Kidney capillary endothelial cell (primary cell): ENCODE measurements at regions not wholly inside any gene's neighbourhood (a gene's known extent, or its start where the extent isn't known, plus 50 kb on each side); places are given as distances from the start of the nearest gene placed in this dataset.
"Not testable (repeated sequence)": the region's sequence is repeated elsewhere in the genome, so short reads cannot be mapped to it uniquely, and the experiment has no call there.

Experiments
- DNase-seq: peaks from one replicate; pipeline ENCODE4 v3.0.0-alpha.2; 2018; ENCODE audit warnings: low spot score

DNA sequence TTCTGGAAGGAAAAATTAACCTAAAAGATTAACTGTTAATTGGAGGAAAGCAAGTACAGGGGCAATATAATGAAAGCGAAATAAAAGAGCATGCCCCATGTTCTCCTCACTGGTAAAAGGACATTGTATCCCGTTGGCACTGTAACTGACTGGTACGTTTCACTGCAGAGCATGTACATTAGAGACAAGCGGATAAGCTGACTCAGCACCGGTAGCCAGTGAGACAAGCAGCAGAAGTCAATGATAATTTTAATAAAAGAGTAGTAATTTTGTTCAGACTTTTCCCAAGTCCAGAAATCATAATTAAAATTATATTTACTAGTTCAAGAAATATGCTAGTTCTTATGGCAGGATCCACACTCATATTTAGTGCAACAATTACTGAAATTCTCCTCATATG, 161.5 kb upstream of the VWC2 start:
- DNase-seq = no peak

DNA sequence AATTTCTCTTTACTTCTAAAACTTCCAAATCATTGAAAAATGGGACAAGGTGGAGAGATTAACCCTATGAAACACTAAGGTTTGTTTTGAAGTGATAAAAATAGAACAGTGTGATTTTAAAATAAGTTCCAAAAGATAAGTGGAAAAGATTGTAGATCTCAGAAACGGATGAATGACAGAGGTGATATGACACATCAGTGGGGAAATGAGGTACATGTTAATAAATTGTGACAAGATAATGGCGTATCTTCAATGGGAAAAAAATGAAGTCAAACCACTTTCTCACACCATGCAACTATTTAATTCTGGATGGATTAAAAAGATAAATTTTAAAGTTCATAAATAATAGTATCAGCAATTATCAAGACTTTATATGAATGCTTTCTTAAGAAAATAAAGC, 159.7 kb upstream of the VWC2 start:
- no peak for DNase-seq

DNA sequence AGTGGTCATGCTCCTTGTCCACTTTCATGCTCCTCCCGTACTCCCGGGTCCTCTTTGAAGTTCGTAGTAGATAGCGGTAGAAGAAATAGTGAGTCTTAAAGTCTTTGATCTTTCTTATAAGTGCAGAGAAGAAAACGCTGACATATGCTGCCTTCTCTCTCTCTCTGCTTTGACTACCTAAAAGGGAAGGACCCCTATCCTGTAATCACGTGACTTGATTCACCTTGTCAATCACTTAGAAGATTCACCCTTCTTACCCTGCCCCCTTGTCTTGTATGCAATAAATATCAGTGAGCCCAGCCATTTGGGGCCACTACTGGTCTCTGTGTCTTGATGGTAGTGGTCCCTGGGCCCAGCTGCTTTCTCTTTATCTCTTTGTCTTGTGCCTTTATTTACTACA, 158.5 kb upstream of the VWC2 start:
- not testable (repeated sequence) for DNase-seq

DNA sequence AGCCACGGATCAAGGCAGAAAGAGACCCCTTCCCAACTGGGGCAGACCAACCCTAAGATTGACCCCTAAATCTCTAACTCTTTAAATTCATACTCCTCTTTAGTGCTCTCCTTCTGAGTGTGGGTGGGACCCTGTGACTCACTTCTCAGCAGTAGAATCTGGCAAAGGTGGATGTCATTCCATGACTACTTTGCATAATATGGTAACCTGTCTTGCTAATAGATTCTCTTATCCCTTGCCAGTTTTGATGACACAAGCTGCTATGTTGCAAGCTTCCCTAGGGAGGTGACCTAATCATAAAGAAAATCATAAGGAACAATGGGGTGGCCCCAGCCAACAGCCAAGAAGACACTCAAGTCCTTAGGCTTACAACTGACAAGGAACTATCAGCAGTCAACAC, 155.4 kb upstream of the VWC2 start:
- no peak for DNase-seq

DNA sequence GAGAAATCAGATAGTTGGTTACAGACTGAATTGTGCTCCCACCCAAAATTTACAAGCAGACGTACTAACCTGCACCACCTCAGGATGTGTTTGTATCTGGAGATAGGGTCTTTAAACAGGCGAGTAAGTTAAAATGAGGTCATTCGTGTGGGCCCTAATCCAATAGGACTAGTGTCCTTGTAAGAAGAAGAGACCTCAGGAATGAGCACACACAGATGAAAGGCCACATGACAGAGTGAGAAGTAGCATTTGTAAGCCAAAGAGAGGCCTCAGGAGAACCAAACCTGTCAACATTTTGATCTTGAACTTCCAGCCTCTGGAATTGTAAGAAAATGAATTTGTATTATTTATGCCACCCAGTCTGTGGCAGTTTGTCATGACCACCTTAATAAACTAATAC, 149.5 kb upstream of the VWC2 start:
- no peak for DNase-seq

DNA sequence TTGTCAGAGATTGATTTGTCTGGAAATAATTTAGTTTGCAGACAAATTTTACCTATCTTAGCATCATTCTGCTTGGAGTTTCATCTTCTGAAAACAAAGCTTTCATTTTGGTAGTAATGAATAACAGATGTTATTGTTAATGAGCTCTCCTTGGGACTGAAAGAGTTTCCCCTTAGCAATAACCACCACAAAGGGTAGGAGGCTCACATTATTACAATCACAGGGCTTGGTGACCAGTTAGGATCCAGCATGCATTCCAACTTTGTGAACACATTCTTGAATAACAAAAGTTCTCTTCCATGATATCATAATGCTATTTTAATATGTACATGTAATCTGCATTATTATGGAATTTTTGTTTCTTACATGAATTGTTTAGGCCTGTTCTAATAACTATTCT, 148.8 kb upstream of the VWC2 start:
- DNase-seq = no peak

DNA sequence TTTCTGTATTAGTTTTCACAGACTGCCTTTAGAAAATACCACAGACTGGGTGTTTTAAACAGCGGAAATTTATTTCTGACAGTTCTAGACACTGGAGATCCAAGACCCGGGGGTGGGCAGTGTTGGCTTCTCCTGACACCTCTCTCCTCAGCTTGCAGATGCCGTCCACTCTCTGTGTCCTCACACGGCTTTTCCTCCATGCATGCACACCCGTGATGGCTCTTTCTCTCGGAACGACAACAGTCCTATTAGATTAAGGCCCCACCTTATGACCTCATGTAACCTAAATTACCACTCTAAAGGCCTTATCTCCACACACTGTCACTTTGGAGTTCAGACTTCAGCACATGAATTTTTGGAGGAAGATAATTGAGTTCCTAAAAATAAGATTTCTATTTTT, 142.9 kb upstream of the VWC2 start:
- no peak for DNase-seq

DNA sequence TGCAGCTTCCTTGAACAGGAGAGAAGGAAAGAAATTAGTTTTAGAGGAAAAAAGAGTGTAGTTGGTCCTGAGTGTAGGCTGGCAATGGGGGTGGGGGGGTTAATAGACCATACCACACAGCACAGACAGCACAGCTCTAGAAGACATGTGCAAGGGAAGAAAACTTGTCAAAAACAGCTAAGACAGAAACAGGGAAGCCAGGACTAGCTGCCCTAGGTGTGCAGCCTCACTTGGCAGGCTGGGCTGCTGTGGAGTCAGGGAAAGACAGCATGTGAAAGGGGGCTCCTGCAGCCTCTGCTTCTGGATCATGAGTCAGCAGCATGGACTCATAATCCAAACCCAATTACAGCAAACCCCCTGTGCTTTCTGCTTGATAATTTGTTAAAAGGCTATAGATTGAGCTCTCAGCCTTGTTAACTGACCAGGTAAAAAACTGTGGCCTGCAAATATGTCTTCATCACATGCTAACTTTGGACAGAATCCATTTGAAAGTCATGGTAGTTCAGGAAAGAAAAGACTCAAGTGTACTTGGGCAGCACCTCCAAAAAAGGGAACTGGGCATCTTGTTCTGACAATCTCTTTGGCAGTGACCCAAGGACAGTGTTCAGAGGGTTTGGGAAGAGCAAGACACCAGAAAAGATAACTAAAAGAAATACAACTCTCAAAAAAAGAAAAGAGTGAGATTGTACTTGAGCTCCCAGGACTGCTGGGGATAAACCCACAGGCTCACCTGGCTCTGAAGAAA, 142.2 kb upstream of the VWC2 start:
- DNase-seq = no peak

- no peak for DNase-seq
Observed at GRCh38 chr7:49631960-49632359, 141.5 kb upstream of the VWC2 start.

GRCh38 chr7:49635800-49636199, 137.6 kb upstream of the VWC2 start:
- no peak for DNase-seq

DNA sequence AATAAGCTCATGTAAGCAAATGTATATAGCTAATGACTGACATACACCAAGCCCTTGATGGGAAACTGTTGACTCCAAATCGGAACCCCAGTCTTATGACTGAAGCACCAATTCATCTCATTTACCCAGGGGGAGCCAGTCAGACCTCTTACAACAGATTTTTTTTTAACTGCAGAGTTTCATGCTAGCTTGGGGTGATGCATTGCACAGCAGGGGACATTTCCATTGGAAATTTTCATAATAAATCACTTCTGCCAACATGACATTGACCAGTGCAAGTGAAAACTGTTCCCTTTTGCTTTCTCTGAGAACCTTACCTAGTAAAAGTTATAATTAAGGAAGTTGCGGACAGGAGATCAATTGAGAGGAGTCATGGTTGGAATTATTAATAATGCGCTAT, 137.0 kb upstream of the VWC2 start:
- no peak for DNase-seq

GRCh38 chr7:49638166-49638565, 135.3 kb upstream of the VWC2 start:
- no peak for DNase-seq

DNA sequence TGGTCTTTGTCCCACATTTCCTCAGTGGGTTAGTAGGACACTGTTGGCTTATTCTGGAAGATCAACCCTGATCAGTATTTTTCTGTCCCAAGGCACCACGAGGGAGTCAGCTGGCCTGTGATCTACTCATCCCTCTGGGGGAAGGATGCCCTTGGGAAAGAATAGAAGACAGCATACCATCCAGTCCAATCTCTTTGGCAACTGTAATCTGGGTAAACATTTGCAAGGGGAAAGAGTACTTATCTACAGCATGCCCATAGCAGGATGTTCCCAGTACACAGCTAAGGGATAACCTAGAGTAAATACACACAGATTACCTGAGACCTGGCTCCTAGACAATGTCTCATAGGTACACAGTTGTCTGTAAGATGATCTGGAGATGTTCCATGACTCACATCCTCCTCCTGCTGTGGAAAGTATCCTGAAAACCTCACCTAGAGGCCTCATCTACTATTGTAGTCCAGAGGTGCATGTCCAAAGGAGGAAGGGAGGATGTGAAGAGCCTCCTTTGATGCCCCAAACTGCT, 134.3 kb upstream of the VWC2 start:
- no peak for DNase-seq

GRCh38 chr7:49639808-49640207, 133.6 kb upstream of the VWC2 start:
- DNase-seq = no peak

GRCh38 chr7:49643321-49643720, 130.1 kb upstream of the VWC2 start:
- DNase-seq = no peak

DNA sequence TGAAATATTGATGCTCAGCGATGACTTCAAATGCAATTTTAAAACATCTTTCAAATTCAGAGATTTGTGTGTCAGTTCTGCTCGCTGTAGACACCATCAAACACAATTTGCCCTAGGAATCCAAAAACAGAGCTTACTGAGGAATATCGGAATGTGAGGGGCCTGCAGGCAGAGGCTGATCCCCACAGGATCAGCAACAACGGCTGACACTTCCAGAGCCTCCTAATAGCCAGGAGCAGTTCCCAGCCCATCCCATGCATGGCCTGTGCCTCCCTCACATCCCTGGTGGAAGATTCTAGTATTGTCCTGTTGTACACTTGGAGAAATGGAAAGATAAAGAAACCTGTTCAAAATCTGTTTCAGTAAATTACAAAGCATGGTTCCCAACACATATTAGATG, 129.7 kb upstream of the VWC2 start:
- DNase-seq = no peak

- DNase-seq = no peak
Observed at GRCh38 chr7:49644396-49645166, 128.9 kb upstream of the VWC2 start.

GRCh38 chr7:49645296-49645695, 128.1 kb upstream of the VWC2 start:
- DNase-seq = no peak

- no peak for DNase-seq
Observed at GRCh38 chr7:49660170-49660783, 113.2 kb upstream of the VWC2 start.

DNA sequence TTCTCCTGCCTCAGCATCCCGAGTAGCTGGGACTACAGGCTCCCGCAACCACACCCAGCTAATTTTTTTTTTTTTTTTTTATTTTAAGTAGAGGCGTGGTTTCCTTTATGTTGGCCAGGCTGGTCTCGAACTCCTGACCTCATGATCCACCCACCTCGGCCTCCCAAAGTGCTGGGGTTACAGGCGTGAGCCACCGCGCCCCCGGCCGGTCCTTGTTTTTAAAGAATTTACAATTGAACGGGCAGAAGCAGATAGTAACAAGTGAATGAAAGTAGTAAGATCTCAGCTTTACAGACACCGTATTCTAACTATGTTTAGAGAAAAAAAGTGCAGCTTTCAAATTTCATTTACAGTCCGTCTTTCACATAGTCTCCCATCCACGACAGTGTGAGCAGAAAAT, 112.5 kb upstream of the VWC2 start:
- DNase-seq = no peak

- not testable (repeated sequence) for DNase-seq
Observed at GRCh38 chr7:49665963-49666362, 107.5 kb upstream of the VWC2 start.

GRCh38 chr7:49666764-49667163, 106.7 kb upstream of the VWC2 start:
- DNase-seq = no peak

GRCh38 chr7:49669285-49669684, 104.2 kb upstream of the VWC2 start:
- DNase-seq = no peak
